Fibroblast of lung (primary cell): ENCODE measurements at regions not wholly inside any gene's neighbourhood (a gene's known extent, or its start where the extent isn't known, plus 50 kb on each side); places are given as distances from the start of the nearest gene placed in this dataset.
"Not testable (repeated sequence)": the region's sequence is repeated elsewhere in the genome, so short reads cannot be mapped to it uniquely, and the experiment has no call there.

Source experiments
- CTCF ChIP-seq, 2 donors: IDR thresholded peaks in 1 of 2; conservative IDR thresholded peaks in 1 of 2; 1 replicate in 1 of 2; 2 replicates in 1 of 2; pipeline ENCODE4 v1.5.1; 2011 to 2012; ENCODE audit warnings: low read length in 2 of 2, control low read depth in 1 of 2, inconsistent platforms in 1 of 2, low read depth in 1 of 2, mild to moderate bottlenecking in 1 of 2
- EZH2 ChIP-seq: IDR thresholded peaks from 2 replicates; pipeline ENCODE4 v1.5.1; 2012; ENCODE audit warnings: low read length, control low read depth, mild to moderate bottlenecking; ENCODE audit errors: missing control alignments

- not testable (repeated sequence) for TF ChIP-seq EZH2; CTCF (conservative IDR thresholded peaks at IDR 0.05 in 1 of 2, IDR thresholded peaks at IDR 0.05 in 1 of 2; ENCODE audit: low read depth in 1 of 2, low read length in 2 of 2)
Observed at GRCh38 chr2:16750925-16751214, 85.2 kb upstream of the CYRIA start.
